Fibroblast of the aortic adventitia (primary cell): ENCODE measurements at regions not wholly inside any gene's neighbourhood (a gene's known extent, or its start where the extent isn't known, plus 50 kb on each side); places are given as distances from the start of the nearest gene placed in this dataset.

Source experiments
- DNase-seq: peaks from one replicate; pipeline ENCODE4 v3.0.0-alpha.2; 2010; ENCODE audit warnings: low read depth
- H3K4me3 ChIP-seq: 2 replicates; pipeline ENCODE4 v1.5.1; 2011; ENCODE audit warnings: low read depth, mild to moderate bottlenecking, control low read depth, low read length, moderate library complexity
- CTCF ChIP-seq: IDR thresholded peaks from 2 replicates; pipeline ENCODE4 v1.5.1; 2011; ENCODE audit warnings: mild to moderate bottlenecking, low read length, control low read depth, inconsistent platforms; ENCODE audit not compliant: insufficient read depth

- DNase-seq: no peak
Observed at GRCh38 chr1:80365359-80366021, 1359.0 kb upstream of the ADGRL4 start.

DNA sequence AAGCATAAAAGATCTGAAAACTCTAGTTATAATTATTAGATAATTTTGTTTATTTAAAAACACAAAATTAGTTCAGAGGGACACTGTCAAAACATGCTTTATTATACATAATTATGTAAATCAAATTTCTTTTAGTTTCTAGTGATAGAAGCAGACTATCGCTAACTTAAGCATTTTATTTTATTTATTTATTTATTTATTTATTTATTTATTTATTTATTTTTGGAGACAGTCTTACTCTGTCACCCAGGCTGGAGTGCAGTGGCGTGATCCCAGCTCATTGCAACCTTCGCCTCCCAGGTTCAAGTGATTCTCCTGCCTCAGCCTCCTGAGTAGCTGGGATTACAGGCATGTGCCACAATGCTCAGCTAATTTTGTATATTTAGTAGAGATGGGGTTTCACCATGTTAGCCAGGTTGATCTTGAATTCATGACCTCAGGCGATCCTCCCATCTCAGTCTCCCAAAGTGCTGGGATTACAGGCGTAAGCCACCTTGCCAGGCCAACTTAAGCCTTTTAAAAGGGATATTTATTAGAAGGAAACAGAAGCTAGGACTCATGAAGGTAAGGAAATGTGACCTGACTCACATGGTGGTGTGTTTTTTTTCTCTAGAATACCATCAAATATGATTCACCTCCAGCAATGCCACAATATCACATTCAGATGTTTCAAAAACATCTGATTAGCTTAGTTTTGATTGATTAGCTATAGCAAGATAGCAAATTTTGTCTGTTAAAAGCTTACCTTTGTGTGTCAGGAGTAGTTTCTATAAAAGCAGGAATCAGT, 1357.4 kb upstream of the ADGRL4 start:
- TF ChIP-seq CTCF: no peak
- no peak overlapping the region for H3K4me3 ChIP-seq
- no peak for DNase-seq

More at GRCh38 chr1:80365359-80366021, 1359.0 kb upstream of the ADGRL4 start:
- no peak overlapping the region for H3K4me3 ChIP-seq
- TF ChIP-seq CTCF: no peak

GRCh38 chr1:80359666-80360065, 1353.1 kb upstream of the ADGRL4 start:
- no peak for TF ChIP-seq CTCF
- no peak overlapping the region for H3K4me3 ChIP-seq
- no peak for DNase-seq

- no peak for DNase-seq
- no peak for TF ChIP-seq CTCF
Observed at GRCh38 chr1:80349218-80349617, 1342.7 kb upstream of the ADGRL4 start.

DNA sequence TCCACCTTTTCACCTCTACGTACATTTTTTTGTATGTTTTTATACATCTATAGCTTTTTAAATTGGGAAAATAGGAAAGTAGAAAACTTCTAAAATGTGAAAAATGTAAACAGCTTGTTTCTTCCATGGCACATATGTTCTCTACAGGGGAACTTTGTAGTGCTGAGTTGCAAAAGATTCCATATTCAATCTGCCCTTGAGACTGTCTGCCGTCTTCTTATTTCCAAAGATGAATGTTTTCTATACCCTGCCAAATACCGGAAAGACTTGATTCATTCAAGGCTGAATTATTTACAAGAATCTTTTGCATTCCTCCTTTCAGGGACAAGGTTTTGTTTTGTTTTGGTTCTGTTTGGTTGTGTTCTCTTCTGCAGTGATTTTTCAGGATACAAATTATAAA, 1334.5 kb upstream of the ADGRL4 start:
- TF ChIP-seq CTCF: no peak
- no peak overlapping the region for H3K4me3 ChIP-seq
- no peak for DNase-seq

More at GRCh38 chr1:80349218-80349617, 1342.7 kb upstream of the ADGRL4 start:
- H3K4me3 ChIP-seq: no peak overlapping the region

- H3K4me3 ChIP-seq: no peak overlapping the region
- no peak for DNase-seq
- TF ChIP-seq CTCF: no peak
Observed at GRCh38 chr1:80318108-80318507, 1311.6 kb upstream of the ADGRL4 start.
